ENCODE measurements at regions not wholly inside any gene's neighbourhood (a gene's known extent, or its start where the extent isn't known, plus 50 kb on each side); places are given as distances from the start of the nearest gene placed in this dataset.

GRCh38 chr3:139136469-139137202, 91.9 kb upstream of the PRR23C start:
- ChIA-PET POLR2A (ENCODE audit: unreplicated experiment) (no interaction called here), CTCF (no interaction called here)
- H3K4me1 ChIP-seq (ENCODE audit: control insufficient read depth, insufficient read depth, low read length) = no peaks in the 10 kb centered on the region
- H2BK20ac ChIP-seq (ENCODE audit: low read depth, low read length) = no peak overlapping the region
- no peak overlapping the region for H2AK5ac ChIP-seq (ENCODE audit: low read depth, low read length)
- no peak overlapping the region for H2BK120ac ChIP-seq (ENCODE audit: low read depth, low read length)
- no peak overlapping the region for H3K14ac ChIP-seq (replicated peaks; ENCODE audit: low read depth, low read length)
- H2AFZ ChIP-seq (replicated peaks; ENCODE audit: low read length, poor library complexity) = no peak overlapping the region
- no peak overlapping the region for H3K27ac ChIP-seq (ENCODE audit: insufficient read depth, low read length)
- no TSS peak for BruUV-seq (replicated peaks)
- intact Hi-C loops (cut with micrococcal nuclease) (no loop called here), dilution Hi-C loops (cut with HindIII; ENCODE audit: low sequenced_read_pairs, unreplicated experiment) (no loop called here), in situ Hi-C loops (cut with MboI; ENCODE audit: low sequenced_read_pairs) (no loop called here)
- H3K18ac ChIP-seq (ENCODE audit: low read depth, low read length) = no peak overlapping the region
- H2BK5ac ChIP-seq (ENCODE audit: low read depth, low read length, poor library complexity, severe bottlenecking) = no peak overlapping the region
- H2BK15ac ChIP-seq (ENCODE audit: low read depth, low read length) = no peak overlapping the region
- H3K23ac ChIP-seq (ENCODE audit: low read depth, low read length) = no peak overlapping the region
- no peak overlapping the region for H3K4ac ChIP-seq (ENCODE audit: low read depth, low read length)
- H3K9me3 ChIP-seq (ENCODE audit: control insufficient read depth, insufficient read depth, low read length) = no peaks in the 10 kb centered on the region
- H3K9ac ChIP-seq (ENCODE audit: low read depth, low read length) = no peak overlapping the region
- H2AK9ac ChIP-seq (replicated peaks; ENCODE audit: low read depth, low read length, poor library complexity) = no peak overlapping the region
- H3K56ac ChIP-seq (ENCODE audit: extremely low read depth, insufficient read depth, low read length) = no peak overlapping the region
- peaks cover 7% of the 10 kb centered on the region for H3K27me3 ChIP-seq (ENCODE audit: control insufficient read depth, insufficient read depth, low read length)
- no peaks in the 10 kb centered on the region for H4K20me1 ChIP-seq (ENCODE audit: insufficient read depth, low read length)
- ATAC-seq (ENCODE audit: low read depth) = no peak
- H3K4me2 ChIP-seq (ENCODE audit: low read depth, low read length) = no peak overlapping the region
- TF ChIP-seq MXI1 (IDR thresholded peaks at IDR 0.05; ENCODE audit: borderline replicate concordance, low read depth, low read length) (no peak), NFE2L2 (IDR thresholded peaks at IDR 0.05; ENCODE audit: low read depth, low read length) (no peak)
- H3K4me3 ChIP-seq (ENCODE audit: insufficient read depth, low read depth, low read length) = no peak overlapping the region
- no peak for DNase-seq
- no peak overlapping the region for H4K91ac ChIP-seq (ENCODE audit: insufficient read depth, low read depth, low read length)
- H3K79me1 ChIP-seq (ENCODE audit: low read depth in 1 of 2, low read length in 2 of 2) = no peaks in the 10 kb centered on the region
- H3K36me3 ChIP-seq (ENCODE audit: control insufficient read depth, insufficient read depth, low read length) = no peaks in the 10 kb centered on the region
- no peak overlapping the region for H4K5ac ChIP-seq (ENCODE audit: low read depth, low read length)
- no peaks in the 10 kb centered on the region for H3K9me1 ChIP-seq (ENCODE audit: insufficient read depth, low read length)
- no peak overlapping the region for H4K8ac ChIP-seq (ENCODE audit: low read depth in 2 of 2, low read length in 2 of 2)
- WGBS, 2 experiments (ENCODE audit: extremely low coverage in 2 of 2, insufficient read length in 1 of 2) = no CpG with 5 or more reads among the region's 7 CpGs

Measured in IMR-90 (cell line).